Esophagus muscularis mucosa (tissue), 4 donors: ENCODE measurements at regions not wholly inside any gene's neighbourhood (a gene's known extent, or its start where the extent isn't known, plus 50 kb on each side); places are given as distances from the start of the nearest gene placed in this dataset.

Experiments used
- EP300 ChIP-seq: sonication (generic); formaldehyde crosslinking; IDR thresholded peaks from one replicate; pipeline ENCODE4 v1.6.1; 2017; ENCODE audit warnings: antibody characterized with exemption
- POLR2A ChIP-seq: fragments of 450-650 bp; IDR thresholded peaks from one replicate; pipeline ENCODE4 v1.6.1; 2017; ENCODE audit warnings: antibody characterized with exemption, moderate library complexity, mild to moderate bottlenecking, low read depth
- POLR2AphosphoS5 ChIP-seq, 2 donors: sonication (generic); formaldehyde crosslinking; IDR thresholded peaks; one replicate each; pipeline ENCODE4 v1.6.1; 2017; ENCODE audit warnings: antibody characterized with exemption in 2 of 2
- TF ChIP-seq, protein P1 (sequence below), 3 experiments: fragments of 200-600 bp in 2 of 3; fragments of 450-650 bp in 1 of 3; sonication (generic) in 2 of 3; IDR thresholded peaks; one replicate each; pipeline ENCODE4 v1.5.1; 2017 to 2019; ENCODE audit warnings: antibody characterized with exemption in 3 of 3, mild to moderate bottlenecking in 2 of 3, moderate library complexity in 1 of 3

GRCh38 chr11:97525273-97525672, 1135.5 kb downstream of the JRKL start:
- TF ChIP-seq, protein P1, sequence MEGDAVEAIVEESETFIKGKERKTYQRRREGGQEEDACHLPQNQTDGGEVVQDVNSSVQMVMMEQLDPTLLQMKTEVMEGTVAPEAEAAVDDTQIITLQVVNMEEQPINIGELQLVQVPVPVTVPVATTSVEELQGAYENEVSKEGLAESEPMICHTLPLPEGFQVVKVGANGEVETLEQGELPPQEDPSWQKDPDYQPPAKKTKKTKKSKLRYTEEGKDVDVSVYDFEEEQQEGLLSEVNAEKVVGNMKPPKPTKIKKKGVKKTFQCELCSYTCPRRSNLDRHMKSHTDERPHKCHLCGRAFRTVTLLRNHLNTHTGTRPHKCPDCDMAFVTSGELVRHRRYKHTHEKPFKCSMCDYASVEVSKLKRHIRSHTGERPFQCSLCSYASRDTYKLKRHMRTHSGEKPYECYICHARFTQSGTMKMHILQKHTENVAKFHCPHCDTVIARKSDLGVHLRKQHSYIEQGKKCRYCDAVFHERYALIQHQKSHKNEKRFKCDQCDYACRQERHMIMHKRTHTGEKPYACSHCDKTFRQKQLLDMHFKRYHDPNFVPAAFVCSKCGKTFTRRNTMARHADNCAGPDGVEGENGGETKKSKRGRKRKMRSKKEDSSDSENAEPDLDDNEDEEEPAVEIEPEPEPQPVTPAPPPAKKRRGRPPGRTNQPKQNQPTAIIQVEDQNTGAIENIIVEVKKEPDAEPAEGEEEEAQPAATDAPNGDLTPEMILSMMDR (IDR thresholded peaks at IDR 0.05): no peak
- TF ChIP-seq POLR2A: no peak
- TF ChIP-seq EP300: no peak
- no peak for TF ChIP-seq POLR2AphosphoS5 (IDR thresholded peaks at IDR 0.05)
